ENCODE measurements at regions not wholly inside any gene's neighbourhood (a gene's known extent, or its start where the extent isn't known, plus 50 kb on each side); places are given as distances from the start of the nearest gene placed in this dataset.

GRCh38 chr1:193358419-193358818 lies 172.0 kb upstream of the B3GALT2 start:
- TF ChIP-seq, protein P1, sequence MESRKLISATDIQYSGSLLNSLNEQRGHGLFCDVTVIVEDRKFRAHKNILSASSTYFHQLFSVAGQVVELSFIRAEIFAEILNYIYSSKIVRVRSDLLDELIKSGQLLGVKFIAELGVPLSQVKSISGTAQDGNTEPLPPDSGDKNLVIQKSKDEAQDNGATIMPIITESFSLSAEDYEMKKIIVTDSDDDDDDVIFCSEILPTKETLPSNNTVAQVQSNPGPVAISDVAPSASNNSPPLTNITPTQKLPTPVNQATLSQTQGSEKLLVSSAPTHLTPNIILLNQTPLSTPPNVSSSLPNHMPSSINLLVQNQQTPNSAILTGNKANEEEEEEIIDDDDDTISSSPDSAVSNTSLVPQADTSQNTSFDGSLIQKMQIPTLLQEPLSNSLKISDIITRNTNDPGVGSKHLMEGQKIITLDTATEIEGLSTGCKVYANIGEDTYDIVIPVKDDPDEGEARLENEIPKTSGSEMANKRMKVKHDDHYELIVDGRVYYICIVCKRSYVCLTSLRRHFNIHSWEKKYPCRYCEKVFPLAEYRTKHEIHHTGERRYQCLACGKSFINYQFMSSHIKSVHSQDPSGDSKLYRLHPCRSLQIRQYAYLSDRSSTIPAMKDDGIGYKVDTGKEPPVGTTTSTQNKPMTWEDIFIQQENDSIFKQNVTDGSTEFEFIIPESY (IDR thresholded peaks at IDR 0.05; ENCODE audit: extremely low read depth, insufficient replicate concordance, low read length): no peak
- TF ChIP-seq, protein P2, sequence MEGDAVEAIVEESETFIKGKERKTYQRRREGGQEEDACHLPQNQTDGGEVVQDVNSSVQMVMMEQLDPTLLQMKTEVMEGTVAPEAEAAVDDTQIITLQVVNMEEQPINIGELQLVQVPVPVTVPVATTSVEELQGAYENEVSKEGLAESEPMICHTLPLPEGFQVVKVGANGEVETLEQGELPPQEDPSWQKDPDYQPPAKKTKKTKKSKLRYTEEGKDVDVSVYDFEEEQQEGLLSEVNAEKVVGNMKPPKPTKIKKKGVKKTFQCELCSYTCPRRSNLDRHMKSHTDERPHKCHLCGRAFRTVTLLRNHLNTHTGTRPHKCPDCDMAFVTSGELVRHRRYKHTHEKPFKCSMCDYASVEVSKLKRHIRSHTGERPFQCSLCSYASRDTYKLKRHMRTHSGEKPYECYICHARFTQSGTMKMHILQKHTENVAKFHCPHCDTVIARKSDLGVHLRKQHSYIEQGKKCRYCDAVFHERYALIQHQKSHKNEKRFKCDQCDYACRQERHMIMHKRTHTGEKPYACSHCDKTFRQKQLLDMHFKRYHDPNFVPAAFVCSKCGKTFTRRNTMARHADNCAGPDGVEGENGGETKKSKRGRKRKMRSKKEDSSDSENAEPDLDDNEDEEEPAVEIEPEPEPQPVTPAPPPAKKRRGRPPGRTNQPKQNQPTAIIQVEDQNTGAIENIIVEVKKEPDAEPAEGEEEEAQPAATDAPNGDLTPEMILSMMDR (IDR thresholded peaks at IDR 0.05 in 2 of 3, conservative IDR thresholded peaks at IDR 0.05 in 1 of 3; ENCODE audit: borderline replicate concordance in 1 of 3, insufficient read depth in 1 of 3, low read depth in 2 of 3, low read length in 2 of 3): peak in 1 of 3 experiments; percentile 24; a peak in 1 of 6 replicates
- TF ChIP-seq SP1 (IDR thresholded peaks at IDR 0.05; ENCODE audit: low read depth): no peak
- no peak for TF ChIP-seq POLR2A (IDR thresholded peaks at IDR 0.05; ENCODE audit: borderline replicate concordance, extremely low read depth, insufficient read depth, insufficient read length)
- no peak for TF ChIP-seq RAD21 (IDR thresholded peaks at IDR 0.05; ENCODE audit: low read depth)
- TF ChIP-seq, protein P3, sequence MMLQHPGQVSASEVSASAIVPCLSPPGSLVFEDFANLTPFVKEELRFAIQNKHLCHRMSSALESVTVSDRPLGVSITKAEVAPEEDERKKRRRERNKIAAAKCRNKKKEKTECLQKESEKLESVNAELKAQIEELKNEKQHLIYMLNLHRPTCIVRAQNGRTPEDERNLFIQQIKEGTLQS (IDR thresholded peaks at IDR 0.05): no peak
- TF ChIP-seq FOSL1 (IDR thresholded peaks at IDR 0.05; ENCODE audit: low read depth): no peak
- no peak for TF ChIP-seq EZH2phosphoT487 (IDR thresholded peaks at IDR 0.05; ENCODE audit: borderline replicate concordance)
- TF ChIP-seq EGR1 (IDR thresholded peaks at IDR 0.05; ENCODE audit: low read depth): no peak
- TF ChIP-seq REST (IDR thresholded peaks at IDR 0.05; ENCODE audit: low read depth): no peak
- no peak for TF ChIP-seq CBX3 (IDR thresholded peaks at IDR 0.05; ENCODE audit: low read depth)
- TF ChIP-seq YY1 (IDR thresholded peaks at IDR 0.05; ENCODE audit: extremely low read depth, insufficient replicate concordance, low read depth, low read length): no peak
- no peak for TF ChIP-seq EZH2 (IDR thresholded peaks at IDR 0.05)
- TF ChIP-seq MAX (IDR thresholded peaks at IDR 0.05): no peak

Measured in HCT116 (cell line).